ENCODE measurements at regions not wholly inside any gene's neighbourhood (a gene's known extent, or its start where the extent isn't known, plus 50 kb on each side); places are given as distances from the start of the nearest gene placed in this dataset.

DNA sequence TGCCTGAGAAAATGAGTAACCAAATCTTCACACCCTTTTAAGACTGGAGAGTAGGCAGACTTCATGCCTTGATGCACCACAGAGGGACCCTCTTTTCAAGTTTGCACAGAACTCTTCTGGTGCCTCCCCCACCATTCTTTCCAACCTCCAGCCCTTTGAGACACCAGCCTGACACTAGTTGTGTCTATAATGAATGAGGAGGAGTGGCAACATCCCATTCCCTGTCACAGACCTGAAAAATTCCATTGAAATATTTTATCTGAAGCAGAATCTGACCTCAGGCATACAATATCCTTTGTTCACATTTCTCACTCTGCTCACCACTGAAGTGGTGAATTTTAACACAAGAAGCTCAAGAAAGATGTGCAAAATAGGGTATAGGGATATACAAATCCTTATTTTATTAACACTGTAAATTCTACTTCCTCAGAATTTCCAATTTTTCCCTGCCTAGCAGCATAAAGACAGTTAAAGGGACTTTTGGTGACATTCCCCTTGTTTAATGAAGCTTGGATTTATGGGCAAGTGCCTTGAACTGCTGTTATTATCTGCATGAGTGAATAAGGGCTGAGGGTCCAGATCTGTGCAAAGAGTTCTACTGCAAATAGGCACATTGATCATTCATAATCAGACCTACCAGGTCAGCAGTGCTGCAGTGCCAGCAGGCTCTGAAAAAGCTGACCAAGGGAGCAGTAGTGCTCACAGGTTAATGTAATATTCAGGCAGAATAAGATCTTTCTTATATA, 149.9 kb upstream of the PAQR3 start:
- ChIA-PET POLR2A (no interaction called here), CTCF (no interaction called here)
- DNase-seq (ENCODE audit: extremely low spot score) = no peak
- no peak for TF ChIP-seq CTCF (IDR thresholded peaks at IDR 0.05; ENCODE audit: control extremely low read depth, extremely low read depth, low read depth, missing control alignments)

- TF ChIP-seq CTCF (IDR thresholded peaks at IDR 0.05; ENCODE audit: control extremely low read depth, extremely low read depth, low read depth, missing control alignments) = no peak
- ChIA-PET POLR2A (interaction anchor here (0.7 kb wide), 1 partner anchor 1231 kb away, joined by 5 read pairs; no protein-coding TSS in a partner anchor), CTCF (interaction anchor here (0.9 kb wide), 1 partner anchor 15 kb away, joined by 3 read pairs; no protein-coding TSS in a partner anchor)
- DNase-seq (ENCODE audit: extremely low spot score) = no peak
Measured at GRCh38 chr4:79087071-79087470, 147.8 kb upstream of the PAQR3 start.

DNA sequence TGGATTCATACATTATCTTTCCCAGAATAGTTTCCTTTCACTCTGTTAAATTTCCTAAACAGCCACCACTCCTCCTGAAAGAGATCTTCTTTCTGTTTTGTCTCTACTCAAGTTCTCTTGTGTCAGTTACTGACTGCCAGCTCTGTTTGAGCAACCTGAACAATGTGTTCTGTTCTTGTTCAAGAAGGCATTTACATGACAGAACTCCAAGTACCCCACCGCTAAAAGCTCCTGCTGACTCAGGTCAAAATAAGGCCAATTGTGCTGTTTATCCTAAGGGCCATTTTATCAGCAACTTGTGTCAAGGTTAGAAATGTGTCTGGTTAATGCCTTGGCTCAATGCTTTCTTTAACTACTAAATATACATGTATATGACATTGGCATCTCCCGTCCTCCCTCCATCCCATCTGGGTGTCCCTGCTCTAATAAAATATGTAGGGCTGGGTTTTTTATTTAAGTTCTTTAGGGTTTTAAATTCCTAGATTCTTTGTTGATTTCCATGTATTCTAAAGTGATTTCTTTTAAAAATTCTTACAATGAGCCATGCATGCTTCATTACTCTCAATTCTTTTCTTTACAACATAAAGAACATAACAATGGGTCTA, 144.3 kb upstream of the PAQR3 start:
- CTCF ChIA-PET = interaction anchor here (1.9 kb wide), 1 partner anchor 15 kb away, joined by 4 read pairs; no protein-coding TSS in a partner anchor
- DNase-seq (ENCODE audit: extremely low spot score) = no peak
- TF ChIP-seq CTCF (IDR thresholded peaks at IDR 0.05; ENCODE audit: control extremely low read depth, extremely low read depth, low read depth, missing control alignments) = no peak
- POLR2A ChIA-PET = no interaction called here

- no peak for DNase-seq (ENCODE audit: extremely low spot score)
- CTCF ChIA-PET = interaction anchor here (1.9 kb wide), 1 partner anchor 15 kb away, joined by 4 read pairs; no protein-coding TSS in a partner anchor
- TF ChIP-seq CTCF (IDR thresholded peaks at IDR 0.05; ENCODE audit: control extremely low read depth, extremely low read depth, low read depth, missing control alignments) = no peak
- POLR2A ChIA-PET = no interaction called here
Measured at GRCh38 chr4:79082997-79083396, 143.8 kb upstream of the PAQR3 start.

- no peak for TF ChIP-seq CTCF (IDR thresholded peaks at IDR 0.05; ENCODE audit: control extremely low read depth, extremely low read depth, low read depth, missing control alignments)
- ChIA-PET POLR2A (no interaction called here), CTCF (interaction anchor here (1.9 kb wide), 1 partner anchor 13 kb away, joined by 4 read pairs; no protein-coding TSS in a partner anchor)
- no peak for DNase-seq (ENCODE audit: extremely low spot score)
Measured at GRCh38 chr4:79081973-79082372, 142.7 kb upstream of the PAQR3 start.

GRCh38 chr4:79078339-79078738, 139.1 kb upstream of the PAQR3 start:
- TF ChIP-seq CTCF (IDR thresholded peaks at IDR 0.05; ENCODE audit: control extremely low read depth, extremely low read depth, low read depth, missing control alignments) = no peak
- ChIA-PET CTCF (interaction anchor here (1.8 kb wide), 1 partner anchor 13 kb away, joined by 4 read pairs; no protein-coding TSS in a partner anchor), POLR2A (no interaction called here)
- DNase-seq (ENCODE audit: extremely low spot score) = no peak
